OCI-M1 (cell line): ENCODE measurements at regions not wholly inside any gene's neighbourhood (a gene's known extent, or its start where the extent isn't known, plus 50 kb on each side); places are given as distances from the start of the nearest gene placed in this dataset.

Experiments used
- DNase-seq: peaks from one replicate; lab custom pipeline; 2025; lab: John Stamatoyannopoulos, UW

DNA sequence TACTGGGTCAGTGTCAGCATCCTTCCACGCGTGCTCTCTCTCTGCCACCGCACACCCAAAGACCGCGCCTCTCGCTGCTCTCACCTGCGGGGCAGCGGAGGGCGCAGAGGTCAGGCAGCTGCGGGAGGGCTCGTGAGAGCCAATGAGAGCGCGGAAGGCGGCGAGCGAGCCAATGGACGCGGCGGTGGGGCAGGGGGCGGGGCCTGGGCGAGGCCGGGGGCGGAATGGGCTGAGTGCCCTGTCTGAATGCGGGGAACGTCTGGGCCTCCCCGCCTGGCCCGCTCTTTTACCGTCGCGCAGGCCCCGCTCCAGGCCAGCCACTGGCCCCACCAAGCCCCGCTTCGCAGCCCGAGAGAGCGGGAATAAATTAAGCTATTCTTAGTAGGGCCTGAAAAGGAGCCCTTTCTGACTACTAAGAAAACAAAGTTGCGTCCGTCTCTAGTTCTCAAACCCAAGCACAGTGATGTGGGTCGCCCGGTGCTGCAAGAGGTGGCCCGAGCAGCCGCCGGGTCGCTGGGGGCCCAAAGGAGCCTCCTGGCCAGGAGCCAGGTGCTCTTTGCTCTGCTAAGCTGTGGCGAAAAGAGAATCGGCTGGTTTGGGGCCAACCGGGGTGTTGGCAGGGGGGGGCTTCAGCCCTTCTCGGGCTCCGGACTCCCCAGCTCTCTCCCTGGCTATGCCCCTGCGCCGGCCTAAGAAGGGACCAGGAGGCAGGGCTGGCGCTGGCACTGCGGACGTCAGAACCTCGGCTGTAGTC lies 81.1 kb upstream of the GLI2 start:
- no peak for DNase-seq

- DNase-seq = no peak
These were observed 79.3 kb upstream of the GLI2 start for GRCh38 chr2:120656273-120656950.

DNA sequence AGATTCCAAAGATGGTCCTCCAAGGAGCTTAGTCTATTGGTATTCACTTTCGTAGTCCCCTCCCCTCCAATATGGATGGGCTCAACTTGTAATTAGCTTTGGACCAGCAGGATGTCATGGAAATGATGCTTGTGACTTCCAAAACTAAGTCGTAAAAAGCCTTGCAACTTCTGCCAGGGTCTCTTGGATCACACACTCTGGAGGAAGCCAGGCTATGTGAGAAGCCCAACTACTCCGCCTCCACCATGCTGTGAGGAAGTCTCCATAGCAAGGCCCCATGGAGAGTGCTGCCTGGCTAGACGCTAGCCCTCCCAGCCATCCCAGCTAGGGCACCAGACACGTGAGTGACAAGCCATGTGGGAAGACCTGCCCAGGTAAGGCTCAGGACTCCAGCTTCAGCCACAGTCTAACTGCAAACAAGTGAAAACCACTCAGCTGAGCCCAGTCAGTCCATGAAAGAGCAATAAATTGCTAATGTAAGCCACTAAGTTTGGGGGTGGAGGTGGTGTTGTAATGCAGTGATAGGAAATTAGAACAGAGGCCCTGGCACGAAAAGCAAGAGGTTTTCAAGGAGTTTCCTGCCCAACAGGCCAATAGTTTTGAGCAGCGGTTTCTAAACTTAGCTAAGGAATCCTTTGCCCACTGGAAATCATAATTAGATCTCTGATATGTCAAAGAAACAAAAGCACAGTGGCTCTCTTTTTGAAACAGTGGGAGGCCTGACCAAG lies 77.5 kb upstream of the GLI2 start:
- DNase-seq = no peak

- no peak for DNase-seq
These were observed 76.9 kb upstream of the GLI2 start for GRCh38 chr2:120658770-120659158.

DNA sequence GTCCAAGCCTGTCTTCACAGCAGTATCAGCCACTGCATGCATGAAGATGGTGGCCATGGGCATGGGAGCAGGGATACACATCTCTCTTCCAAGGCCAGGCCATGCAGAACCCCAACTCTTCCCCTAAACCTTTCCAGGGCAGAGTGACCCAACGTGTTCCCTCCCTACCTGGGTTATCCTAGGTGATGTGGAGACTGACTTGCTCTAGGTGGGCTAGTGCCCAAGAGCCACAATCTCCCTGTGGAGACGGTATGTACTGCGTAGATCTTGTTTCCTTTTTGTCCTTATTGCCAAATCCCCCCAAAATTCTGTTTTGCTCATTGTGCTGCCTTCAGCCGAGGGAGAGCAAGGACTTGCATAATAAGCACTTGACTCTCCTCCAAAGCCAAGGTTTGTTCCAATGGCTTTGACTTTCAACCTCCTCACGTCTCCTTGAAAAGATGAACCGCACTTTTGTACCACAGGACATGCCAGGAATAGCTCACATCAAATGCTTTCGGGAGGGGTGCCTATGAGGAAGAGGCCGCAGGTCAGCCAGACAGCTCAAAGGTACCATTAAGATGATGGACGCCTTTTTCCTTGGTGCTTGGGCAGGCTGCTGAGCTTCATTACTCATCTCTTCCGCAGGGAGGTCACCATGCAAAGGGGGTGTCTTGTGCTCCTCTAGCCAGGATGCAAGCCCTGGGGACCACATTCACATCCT lies 76.2 kb upstream of the GLI2 start:
- DNase-seq = no peak

DNA sequence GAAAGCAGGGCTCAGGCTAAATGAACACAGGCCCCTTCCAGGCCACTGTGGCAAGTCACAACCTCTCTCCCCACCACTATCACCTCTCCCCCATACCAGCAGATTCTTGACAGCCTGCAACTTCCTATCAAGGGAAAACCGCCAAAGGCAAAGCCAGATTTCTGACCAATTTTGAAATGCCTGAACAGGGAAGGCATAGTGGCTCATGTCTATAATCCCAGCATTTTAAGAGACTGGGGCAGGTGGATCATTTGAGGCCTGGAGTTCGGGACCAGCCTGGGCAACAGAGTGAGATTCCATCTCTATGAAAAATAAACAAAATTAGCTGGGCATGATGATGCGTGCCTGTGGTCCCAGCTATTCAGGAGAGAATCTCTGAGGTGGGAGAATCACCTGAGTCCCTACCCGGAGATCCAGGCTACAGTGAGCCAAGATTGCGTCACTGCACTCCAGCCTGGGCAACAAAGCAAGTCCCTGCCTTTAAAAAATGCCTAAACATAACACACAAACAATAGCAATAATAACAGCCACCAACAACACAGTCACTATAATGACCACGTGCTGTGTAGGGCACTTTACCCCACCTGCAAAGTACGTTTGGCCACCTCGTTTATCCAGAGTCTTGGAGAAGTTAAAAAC lies 75.5 kb upstream of the GLI2 start:
- no peak for DNase-seq

DNA sequence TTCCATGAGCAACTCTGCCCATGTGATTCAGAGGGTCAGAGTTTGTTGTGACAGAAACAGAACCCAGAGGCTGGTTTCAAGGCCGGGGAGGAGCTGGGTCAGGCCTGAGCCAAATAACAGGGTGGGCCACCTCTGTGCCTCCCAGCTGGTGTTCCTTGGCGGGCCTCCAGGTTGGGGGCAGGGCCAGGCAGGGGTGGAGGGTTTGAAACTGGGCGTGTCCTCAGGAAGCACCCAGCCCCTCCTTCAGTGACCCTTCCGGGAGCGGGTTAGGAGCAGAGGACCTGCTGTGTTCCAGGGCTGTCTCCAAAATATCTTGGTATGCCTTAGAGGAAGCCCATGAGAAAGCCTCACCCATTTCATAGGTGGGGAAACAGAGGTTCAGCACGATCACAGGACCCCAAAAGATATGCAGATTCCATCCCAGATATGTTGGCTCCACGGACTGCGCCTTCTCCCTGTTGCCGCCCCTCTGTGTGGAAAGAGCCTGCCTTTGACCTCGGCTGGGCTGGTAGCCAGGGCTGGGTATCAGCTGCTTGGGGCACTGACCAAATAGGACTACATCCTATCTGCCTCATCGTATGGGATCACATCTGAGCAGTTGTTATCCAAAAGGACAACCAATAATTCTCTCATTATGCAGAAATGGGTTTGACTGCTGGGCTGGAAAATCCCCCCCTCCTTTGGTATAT lies 74.8 kb upstream of the GLI2 start:
- DNase-seq = no peak

DNA sequence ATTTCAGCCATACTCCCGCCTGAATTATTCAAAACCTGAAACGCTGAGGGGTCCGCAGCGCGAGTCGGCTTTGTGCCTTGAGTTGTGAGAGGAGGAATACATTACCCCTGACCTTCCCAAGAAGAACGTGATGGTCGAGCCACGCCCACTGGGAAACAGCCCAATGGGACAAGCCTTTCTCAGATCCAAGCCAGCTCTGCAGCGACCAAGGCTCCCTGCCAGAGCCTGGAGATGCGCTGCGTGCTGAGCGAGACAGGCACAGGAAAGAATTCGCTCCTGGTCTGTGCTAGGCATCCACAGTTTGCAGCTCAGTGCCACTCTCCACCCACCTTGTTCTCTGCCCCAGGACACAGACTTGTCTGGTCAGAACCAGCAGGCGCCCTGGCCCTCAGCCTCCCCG lies 74.1 kb upstream of the GLI2 start:
- no peak for DNase-seq

- DNase-seq = no peak
These were observed 73.6 kb upstream of the GLI2 start for GRCh38 chr2:120662046-120662445.

DNA sequence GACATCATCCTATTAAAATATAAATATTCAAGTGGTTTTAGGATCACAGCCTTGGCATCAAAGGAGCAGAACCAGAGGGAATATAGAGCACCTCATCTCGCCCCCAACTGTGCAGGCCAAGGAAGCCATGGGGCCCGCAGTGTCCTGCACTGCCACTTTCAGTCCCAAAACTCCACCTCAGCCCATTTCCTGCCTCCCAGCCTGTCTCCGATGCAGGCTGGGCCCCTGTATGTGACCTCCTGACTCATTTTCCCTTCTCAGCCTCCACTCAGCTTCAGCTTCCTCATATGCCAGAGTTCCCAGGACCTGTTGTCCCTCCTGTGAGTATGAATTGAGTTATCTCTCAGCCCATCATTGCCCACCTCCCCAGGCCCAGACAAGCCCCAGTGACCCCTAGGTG lies 72.9 kb upstream of the GLI2 start:
- DNase-seq = no peak

- DNase-seq = no peak
These were observed 69.2 kb upstream of the GLI2 start for GRCh38 chr2:120666433-120666832.

GRCh38 chr2:120667981-120668380 lies 67.7 kb upstream of the GLI2 start:
- no peak for DNase-seq

DNA sequence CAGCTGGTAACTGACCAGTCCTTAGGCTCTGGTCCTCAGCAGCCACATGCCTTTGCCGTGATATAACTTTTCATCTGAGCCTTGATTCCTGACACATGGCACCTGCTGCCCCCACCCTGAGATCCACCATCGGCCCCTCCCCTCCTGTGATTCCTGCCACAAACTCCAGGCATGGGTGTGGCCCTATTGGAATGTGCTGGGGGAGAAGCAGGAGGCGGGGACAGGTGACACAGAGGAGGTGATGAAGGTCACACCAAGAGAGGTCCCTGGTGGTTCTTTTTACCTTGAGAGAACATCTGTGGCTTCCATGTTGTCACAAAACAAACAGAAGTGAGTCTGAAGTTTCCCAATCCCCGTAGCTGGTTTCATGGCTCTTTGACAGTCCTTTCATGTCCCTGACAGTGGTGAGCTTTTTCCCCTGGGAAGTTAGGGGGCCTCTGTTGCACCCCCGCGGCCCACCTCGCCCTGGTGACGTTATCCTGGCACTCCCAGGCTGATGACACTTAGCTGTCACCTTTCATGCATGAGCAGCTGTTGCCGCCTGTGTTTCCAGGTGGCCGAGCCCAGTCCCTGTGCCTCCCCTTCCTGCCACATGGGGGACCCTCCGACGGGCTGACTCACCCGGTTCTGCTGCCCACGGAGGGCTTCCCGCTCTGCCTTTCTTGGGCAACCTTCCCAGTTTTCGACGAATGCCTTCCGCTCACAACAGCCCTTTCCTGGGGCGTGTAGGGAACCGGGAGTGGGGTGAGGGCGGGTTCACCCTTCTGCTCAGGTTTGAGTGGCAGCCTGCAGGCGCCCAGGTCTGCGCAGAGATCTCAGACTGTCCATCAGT lies 66.3 kb upstream of the GLI2 start:
- DNase-seq = no peak

GRCh38 chr2:120669971-120670370 lies 65.7 kb upstream of the GLI2 start:
- DNase-seq = no peak

DNA sequence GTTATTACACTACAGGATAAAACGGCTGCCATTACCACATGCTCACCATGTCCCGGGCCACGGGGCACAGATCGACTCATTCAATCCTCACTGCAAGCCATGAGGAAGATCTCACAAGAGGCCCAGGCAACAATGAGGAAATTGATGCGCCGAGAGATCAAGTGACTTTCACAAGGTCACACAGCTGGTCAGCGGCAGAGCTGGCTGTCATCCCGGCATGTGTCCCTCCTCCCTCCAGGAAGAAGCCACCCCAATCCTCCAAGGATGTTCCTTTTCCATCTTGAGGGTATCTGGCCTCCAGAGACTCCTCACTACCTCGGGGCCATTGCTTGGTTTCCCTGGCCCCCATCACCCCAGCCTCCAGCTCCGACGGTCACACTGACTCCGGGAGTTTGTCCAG lies 65.3 kb upstream of the GLI2 start:
- no peak for DNase-seq

GRCh38 chr2:120670771-120671480 lies 64.7 kb upstream of the GLI2 start:
- no peak for DNase-seq

GRCh38 chr2:120672526-120673204 lies 63.0 kb upstream of the GLI2 start:
- DNase-seq = no peak

DNA sequence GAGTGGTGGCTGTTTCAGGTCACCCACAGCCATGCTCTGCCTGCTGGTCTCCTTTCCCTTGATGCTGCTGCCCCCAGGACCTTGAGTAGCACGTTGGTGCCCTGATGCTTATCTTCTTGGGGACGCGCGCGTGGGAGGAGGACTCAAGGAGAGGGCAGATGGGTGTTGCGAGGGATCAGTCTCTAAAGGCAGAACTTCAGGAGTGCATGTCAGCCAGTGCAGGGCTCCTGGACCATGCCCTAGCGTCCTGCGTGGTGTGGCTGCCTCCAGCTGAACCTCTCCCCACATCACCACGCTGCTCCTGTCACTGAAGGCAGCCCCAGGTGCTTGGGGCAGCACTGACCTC lies 62.5 kb upstream of the GLI2 start:
- DNase-seq = no peak

- no peak for DNase-seq
These were observed 62.1 kb upstream of the GLI2 start for GRCh38 chr2:120673571-120674061.
